GM23338 (cell line): ENCODE measurements at regions not wholly inside any gene's neighbourhood (a gene's known extent, or its start where the extent isn't known, plus 50 kb on each side); places are given as distances from the start of the nearest gene placed in this dataset.
A peak's percentile ranks its signal among the peaks of the same experiment; 100 is the strongest.

Experiments used
- ATAC-seq: fragments of 200-7000 bp; cut with Tn5 transposase; 3 replicates; pipeline ENCODE4 v1.9.1; 2020
- DNase-seq: peaks from one replicate; pipeline ENCODE4 v3.0.0-alpha.2; 2015; ENCODE audit warnings: low spot score
- H2AFZ ChIP-seq: fragments of 200-600 bp; sonication (generic); 2 replicates; pipeline ENCODE4 v1.8.0; 2016; ENCODE audit warnings: antibody characterized with exemption, mild to moderate bottlenecking, moderate library complexity
- H3F3A ChIP-seq: fragments of 200-600 bp; sonication (generic); replicated peaks from 2 replicates; pipeline ENCODE4 v1.8.0; 2017; ENCODE audit warnings: antibody characterized with exemption, mixed run types, low read depth
- H3K27ac ChIP-seq: fragments of 200-600 bp; sonication (generic); 2 replicates; pipeline ENCODE4 v1.6.1; 2016; ENCODE audit warnings: low read depth
- H3K27me3 ChIP-seq: fragments of 200-600 bp; sonication (generic); 2 replicates; pipeline ENCODE4 v1.8.0; 2016; ENCODE audit warnings: mild to moderate bottlenecking, mixed run types, moderate library complexity; ENCODE audit not compliant: insufficient read depth
- H3K36me3 ChIP-seq: fragments of 200-600 bp; sonication (generic); 2 replicates; pipeline ENCODE4 v1.8.0; 2016; ENCODE audit warnings: mild to moderate bottlenecking; ENCODE audit not compliant: insufficient read depth
- H3K4me1 ChIP-seq: fragments of 200-600 bp; sonication (generic); 2 replicates; pipeline ENCODE4 v1.8.0; 2016; ENCODE audit warnings: mild to moderate bottlenecking, moderate library complexity; ENCODE audit not compliant: insufficient read depth
- H3K4me2 ChIP-seq: fragments of 200-600 bp; sonication (generic); 2 replicates; pipeline ENCODE4 v1.7.1; 2017; ENCODE audit warnings: mixed run types
- H3K4me3 ChIP-seq: fragments of 200-600 bp; sonication (generic); 2 replicates; pipeline ENCODE4 v1.6.1; 2016; ENCODE audit warnings: mixed run types
- H3K79me2 ChIP-seq: fragments of 200-600 bp; sonication (generic); replicated peaks from 2 replicates; pipeline ENCODE4 v1.8.0; 2017; ENCODE audit warnings: mild to moderate bottlenecking; ENCODE audit not compliant: insufficient read depth
- H3K9me2 ChIP-seq: fragments of 200-600 bp; sonication (generic); 2 replicates; pipeline ENCODE4 v1.8.0; 2017; ENCODE audit not compliant: insufficient read depth
- H4K20me1 ChIP-seq: fragments of 200-600 bp; sonication (generic); replicated peaks from 2 replicates; pipeline ENCODE4 v1.8.0; 2017; ENCODE audit warnings: mild to moderate bottlenecking; ENCODE audit not compliant: insufficient read depth
- H3K27ac Mint-ChIP-seq: 2 replicates; pipeline ENCODE4 v1.8.0; 2020; ENCODE audit warnings: inconsistent platforms, mild to moderate bottlenecking, moderate library complexity, mixed read lengths
- H3K27me3 Mint-ChIP-seq: 3 replicates; pipeline ENCODE4 v1.8.0; 2022; ENCODE audit warnings: low read depth, mild to moderate bottlenecking, moderate library complexity, mixed read lengths, inconsistent platforms; ENCODE audit not compliant: insufficient read depth, poor library complexity
- H3K36me3 Mint-ChIP-seq: 3 replicates; pipeline ENCODE4 v1.8.0; 2021; ENCODE audit warnings: low read depth, mild to moderate bottlenecking, inconsistent platforms, moderate library complexity, mixed read lengths
- H3K4me1 Mint-ChIP-seq: 3 replicates; pipeline ENCODE4 v1.8.0; 2020; ENCODE audit warnings: mild to moderate bottlenecking, inconsistent platforms, mixed read lengths
- H3K4me3 Mint-ChIP-seq: 3 replicates; pipeline ENCODE4 v1.8.0; 2021; ENCODE audit warnings: moderate library complexity, mild to moderate bottlenecking, inconsistent platforms, mixed read lengths
- H3K9me3 Mint-ChIP-seq: 3 replicates; pipeline ENCODE4 v1.8.0; 2020; ENCODE audit warnings: moderate library complexity, mild to moderate bottlenecking, inconsistent platforms, mixed read lengths
- JUNB ChIP-seq: IDR thresholded peaks from one replicate; pipeline ENCODE4 v1.6.1; 2016; ENCODE audit warnings: antibody characterized with exemption; ENCODE audit not compliant: unreplicated experiment
- NANOG ChIP-seq: IDR thresholded peaks from 2 replicates; pipeline ENCODE4 v1.6.1; 2016; ENCODE audit warnings: antibody characterized with exemption, borderline replicate concordance
- POLR2AphosphoS5 ChIP-seq: IDR thresholded peaks from 2 replicates; pipeline ENCODE4 v1.6.1; 2016; ENCODE audit warnings: antibody characterized with exemption, low read depth
- TF ChIP-seq, protein P1 (sequence below): fragments of 250-450 bp; sonication (Bioruptor Pico); IDR thresholded peaks from 2 replicates; pipeline ENCODE4 v1.5.0; 2020; ENCODE audit warnings: mild to moderate bottlenecking, moderate library complexity
- TF ChIP-seq, protein P2 (sequence below), 2 experiments: fragments of 200-600 bp in 1 of 2; sonication (generic) in 1 of 2; conservative IDR thresholded peaks; 2 replicates each; pipeline versions ENCODE4 v1.5.1 to v1.6.1; 2016 to 2017; ENCODE audit warnings: antibody characterized with exemption in 2 of 2, low read depth in 2 of 2, mild to moderate bottlenecking in 2 of 2, moderate library complexity in 1 of 2

DNA sequence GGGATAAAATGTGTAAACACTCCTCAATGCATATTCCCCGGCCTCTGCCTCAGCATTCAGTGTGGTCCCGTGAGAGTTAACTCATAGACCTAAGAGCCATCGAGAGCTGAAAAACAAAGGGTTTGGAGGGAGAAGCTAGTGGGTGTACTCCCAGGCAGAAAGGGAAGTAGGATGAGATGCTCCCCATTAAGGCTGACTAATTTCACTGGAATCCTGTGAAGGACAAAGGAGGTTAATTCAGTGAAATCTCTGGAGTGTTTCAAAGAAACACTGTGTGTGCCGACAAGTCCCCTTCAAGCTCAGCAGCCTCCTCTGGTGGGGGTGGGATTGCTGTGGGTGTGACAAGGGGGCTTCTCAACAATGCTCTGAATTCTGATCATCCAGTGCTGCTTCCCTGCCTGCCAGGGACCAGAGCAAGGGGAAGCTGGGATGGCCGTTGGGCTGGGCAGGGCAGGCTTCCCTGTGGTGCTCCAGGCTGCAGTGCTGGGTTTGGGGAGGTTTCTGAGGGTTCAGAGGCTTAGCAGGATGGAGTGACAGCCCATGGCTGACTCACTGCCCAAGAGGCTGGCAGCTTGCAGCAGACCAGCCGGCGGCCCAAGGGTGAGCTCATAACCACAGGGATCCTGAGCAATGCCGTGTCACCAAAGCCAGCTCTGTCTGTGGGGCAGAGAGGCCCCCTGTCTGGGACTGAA, 61.4 kb upstream of the BMAL1 start:
- H3K4me3 Mint-ChIP-seq: no peak overlapping the region
- peaks cover 1% of the 10 kb centered on the region for H3K27me3 Mint-ChIP-seq
- H3K4me3 ChIP-seq: no peak overlapping the region
- TF ChIP-seq, protein P1, sequence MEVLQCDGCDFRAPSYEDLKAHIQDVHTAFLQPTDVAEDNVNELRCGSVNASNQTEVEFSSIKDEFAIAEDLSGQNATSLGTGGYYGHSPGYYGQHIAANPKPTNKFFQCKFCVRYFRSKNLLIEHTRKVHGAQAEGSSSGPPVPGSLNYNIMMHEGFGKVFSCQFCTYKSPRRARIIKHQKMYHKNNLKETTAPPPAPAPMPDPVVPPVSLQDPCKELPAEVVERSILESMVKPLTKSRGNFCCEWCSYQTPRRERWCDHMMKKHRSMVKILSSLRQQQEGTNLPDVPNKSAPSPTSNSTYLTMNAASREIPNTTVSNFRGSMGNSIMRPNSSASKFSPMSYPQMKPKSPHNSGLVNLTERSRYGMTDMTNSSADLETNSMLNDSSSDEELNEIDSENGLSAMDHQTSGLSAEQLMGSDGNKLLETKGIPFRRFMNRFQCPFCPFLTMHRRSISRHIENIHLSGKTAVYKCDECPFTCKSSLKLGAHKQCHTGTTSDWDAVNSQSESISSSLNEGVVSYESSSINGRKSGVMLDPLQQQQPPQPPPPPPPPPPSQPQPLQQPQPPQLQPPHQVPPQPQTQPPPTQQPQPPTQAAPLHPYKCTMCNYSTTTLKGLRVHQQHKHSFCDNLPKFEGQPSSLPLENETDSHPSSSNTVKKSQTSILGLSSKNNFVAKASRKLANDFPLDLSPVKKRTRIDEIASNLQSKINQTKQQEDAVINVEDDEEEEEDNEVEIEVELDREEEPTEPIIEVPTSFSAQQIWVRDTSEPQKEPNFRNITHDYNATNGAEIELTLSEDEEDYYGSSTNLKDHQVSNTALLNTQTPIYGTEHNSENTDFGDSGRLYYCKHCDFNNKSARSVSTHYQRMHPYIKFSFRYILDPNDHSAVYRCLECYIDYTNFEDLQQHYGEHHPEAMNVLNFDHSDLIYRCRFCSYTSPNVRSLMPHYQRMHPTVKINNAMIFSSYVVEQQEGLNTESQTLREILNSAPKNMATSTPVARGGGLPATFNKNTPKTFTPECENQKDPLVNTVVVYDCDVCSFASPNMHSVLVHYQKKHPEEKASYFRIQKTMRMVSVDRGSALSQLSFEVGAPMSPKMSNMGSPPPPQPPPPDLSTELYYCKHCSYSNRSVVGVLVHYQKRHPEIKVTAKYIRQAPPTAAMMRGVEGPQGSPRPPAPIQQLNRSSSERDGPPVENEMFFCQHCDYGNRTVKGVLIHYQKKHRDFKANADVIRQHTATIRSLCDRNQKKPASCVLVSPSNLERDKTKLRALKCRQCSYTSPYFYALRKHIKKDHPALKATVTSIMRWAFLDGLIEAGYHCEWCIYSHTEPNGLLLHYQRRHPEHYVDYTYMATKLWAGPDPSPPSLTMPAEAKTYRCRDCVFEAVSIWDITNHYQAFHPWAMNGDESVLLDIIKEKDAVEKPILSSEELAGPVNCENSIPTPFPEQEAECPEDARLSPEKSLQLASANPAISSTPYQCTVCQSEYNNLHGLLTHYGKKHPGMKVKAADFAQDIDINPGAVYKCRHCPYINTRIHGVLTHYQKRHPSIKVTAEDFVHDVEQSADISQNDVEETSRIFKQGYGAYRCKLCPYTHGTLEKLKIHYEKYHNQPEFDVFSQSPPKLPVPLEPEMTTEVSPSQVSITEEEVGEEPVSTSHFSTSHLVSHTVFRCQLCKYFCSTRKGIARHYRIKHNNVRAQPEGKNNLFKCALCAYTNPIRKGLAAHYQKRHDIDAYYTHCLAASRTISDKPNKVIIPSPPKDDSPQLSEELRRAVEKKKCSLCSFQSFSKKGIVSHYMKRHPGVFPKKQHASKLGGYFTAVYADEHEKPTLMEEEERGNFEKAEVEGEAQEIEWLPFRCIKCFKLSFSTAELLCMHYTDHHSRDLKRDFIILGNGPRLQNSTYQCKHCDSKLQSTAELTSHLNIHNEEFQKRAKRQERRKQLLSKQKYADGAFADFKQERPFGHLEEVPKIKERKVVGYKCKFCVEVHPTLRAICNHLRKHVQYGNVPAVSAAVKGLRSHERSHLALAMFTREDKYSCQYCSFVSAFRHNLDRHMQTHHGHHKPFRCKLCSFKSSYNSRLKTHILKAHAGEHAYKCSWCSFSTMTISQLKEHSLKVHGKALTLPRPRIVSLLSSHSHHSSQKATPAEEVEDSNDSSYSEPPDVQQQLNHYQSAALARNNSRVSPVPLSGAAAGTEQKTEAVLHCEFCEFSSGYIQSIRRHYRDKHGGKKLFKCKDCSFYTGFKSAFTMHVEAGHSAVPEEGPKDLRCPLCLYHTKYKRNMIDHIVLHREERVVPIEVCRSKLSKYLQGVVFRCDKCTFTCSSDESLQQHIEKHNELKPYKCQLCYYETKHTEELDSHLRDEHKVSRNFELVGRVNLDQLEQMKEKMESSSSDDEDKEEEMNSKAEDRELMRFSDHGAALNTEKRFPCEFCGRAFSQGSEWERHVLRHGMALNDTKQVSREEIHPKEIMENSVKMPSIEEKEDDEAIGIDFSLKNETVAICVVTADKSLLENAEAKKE (CRISPR knock-in tag): no peak
- no peaks in the 10 kb centered on the region for H3F3A ChIP-seq
- peak overlapping the region; percentile 94 for H2AFZ ChIP-seq
- H4K20me1 ChIP-seq: no peaks in the 10 kb centered on the region
- DNase-seq (peak; percentile 35), ATAC-seq (peak; percentile 92)
- no peaks in the 10 kb centered on the region for H3K36me3 Mint-ChIP-seq
- H3K9me2 ChIP-seq: no peaks in the 10 kb centered on the region
- H3K27ac ChIP-seq: no peak overlapping the region
- H3K27ac Mint-ChIP-seq: peak overlapping the region; percentile 81; the same call in 1 of the 2 replicates
- no peaks in the 10 kb centered on the region for H3K9me3 Mint-ChIP-seq
- H3K4me1 ChIP-seq: no peaks in the 10 kb centered on the region
- no peaks in the 10 kb centered on the region for H3K27me3 ChIP-seq
- peaks cover 11% of the 10 kb centered on the region for H3K4me1 Mint-ChIP-seq
- H3K36me3 ChIP-seq: no peaks in the 10 kb centered on the region
- H3K4me2 ChIP-seq: no peak overlapping the region
- no peaks in the 10 kb centered on the region for H3K79me2 ChIP-seq

DNA sequence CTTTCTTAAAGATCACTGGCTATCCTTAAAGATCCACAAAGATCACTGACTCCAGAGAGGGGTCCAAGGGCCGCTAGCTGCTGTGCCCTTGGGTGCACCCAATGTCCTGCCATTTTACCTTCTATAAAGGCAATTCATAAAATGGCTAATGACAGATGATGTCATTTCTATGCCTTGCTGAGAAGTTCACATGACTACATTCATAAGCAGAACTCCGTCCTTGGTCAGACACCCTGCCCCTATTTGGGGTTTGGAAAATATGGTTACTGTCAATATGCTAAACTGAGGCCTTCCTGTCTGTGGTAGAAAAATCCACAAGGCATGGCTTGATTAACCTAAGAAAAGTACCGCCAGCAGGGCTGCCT, 60.9 kb upstream of the BMAL1 start:
- no peak overlapping the region for H3K4me3 Mint-ChIP-seq
- no peaks in the 10 kb centered on the region for H3F3A ChIP-seq
- no peaks in the 10 kb centered on the region for H3K9me2 ChIP-seq
- DNase-seq (no peak), ATAC-seq (no peak)
- no peak overlapping the region for H3K27ac ChIP-seq
- no peak overlapping the region for H3K27ac Mint-ChIP-seq
- H3K36me3 ChIP-seq: no peaks in the 10 kb centered on the region
- peaks cover 1% of the 10 kb centered on the region for H3K27me3 Mint-ChIP-seq
- H3K36me3 Mint-ChIP-seq: no peaks in the 10 kb centered on the region
- peak overlapping the region; percentile 94 for H2AFZ ChIP-seq
- peaks cover 11% of the 10 kb centered on the region for H3K4me1 Mint-ChIP-seq
- H3K79me2 ChIP-seq: no peaks in the 10 kb centered on the region
- H3K4me2 ChIP-seq: no peak overlapping the region
- no peaks in the 10 kb centered on the region for H3K27me3 ChIP-seq
- H4K20me1 ChIP-seq: no peaks in the 10 kb centered on the region
- no peaks in the 10 kb centered on the region for H3K9me3 Mint-ChIP-seq
- no peaks in the 10 kb centered on the region for H3K4me1 ChIP-seq
- no peak overlapping the region for H3K4me3 ChIP-seq
- no peak for TF ChIP-seq POLR2AphosphoS5
- TF ChIP-seq, protein P2, sequence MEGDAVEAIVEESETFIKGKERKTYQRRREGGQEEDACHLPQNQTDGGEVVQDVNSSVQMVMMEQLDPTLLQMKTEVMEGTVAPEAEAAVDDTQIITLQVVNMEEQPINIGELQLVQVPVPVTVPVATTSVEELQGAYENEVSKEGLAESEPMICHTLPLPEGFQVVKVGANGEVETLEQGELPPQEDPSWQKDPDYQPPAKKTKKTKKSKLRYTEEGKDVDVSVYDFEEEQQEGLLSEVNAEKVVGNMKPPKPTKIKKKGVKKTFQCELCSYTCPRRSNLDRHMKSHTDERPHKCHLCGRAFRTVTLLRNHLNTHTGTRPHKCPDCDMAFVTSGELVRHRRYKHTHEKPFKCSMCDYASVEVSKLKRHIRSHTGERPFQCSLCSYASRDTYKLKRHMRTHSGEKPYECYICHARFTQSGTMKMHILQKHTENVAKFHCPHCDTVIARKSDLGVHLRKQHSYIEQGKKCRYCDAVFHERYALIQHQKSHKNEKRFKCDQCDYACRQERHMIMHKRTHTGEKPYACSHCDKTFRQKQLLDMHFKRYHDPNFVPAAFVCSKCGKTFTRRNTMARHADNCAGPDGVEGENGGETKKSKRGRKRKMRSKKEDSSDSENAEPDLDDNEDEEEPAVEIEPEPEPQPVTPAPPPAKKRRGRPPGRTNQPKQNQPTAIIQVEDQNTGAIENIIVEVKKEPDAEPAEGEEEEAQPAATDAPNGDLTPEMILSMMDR (conservative IDR thresholded peaks at IDR 0.05; ENCODE audit: low read depth in 2 of 2): no peak
- no peak for TF ChIP-seq NANOG
- no peak for TF ChIP-seq JUNB
